VCaP (cell line): ENCODE measurements at regions not wholly inside any gene's neighbourhood (a gene's known extent, or its start where the extent isn't known, plus 50 kb on each side); places are given as distances from the start of the nearest gene placed in this dataset.

Experiments used
- H3K27ac ChIP-seq: fragments of 450-650 bp; 2 replicates; pipeline ENCODE4 v1.5.1; 2017
- TF ChIP-seq, protein P1 (sequence below): fragments of 450-650 bp; conservative IDR thresholded peaks from 2 replicates; pipeline ENCODE4 v1.5.1; 2017; ENCODE audit warnings: mild to moderate bottlenecking, moderate library complexity

- no peak overlapping the region for H3K27ac ChIP-seq
- TF ChIP-seq, protein P1, sequence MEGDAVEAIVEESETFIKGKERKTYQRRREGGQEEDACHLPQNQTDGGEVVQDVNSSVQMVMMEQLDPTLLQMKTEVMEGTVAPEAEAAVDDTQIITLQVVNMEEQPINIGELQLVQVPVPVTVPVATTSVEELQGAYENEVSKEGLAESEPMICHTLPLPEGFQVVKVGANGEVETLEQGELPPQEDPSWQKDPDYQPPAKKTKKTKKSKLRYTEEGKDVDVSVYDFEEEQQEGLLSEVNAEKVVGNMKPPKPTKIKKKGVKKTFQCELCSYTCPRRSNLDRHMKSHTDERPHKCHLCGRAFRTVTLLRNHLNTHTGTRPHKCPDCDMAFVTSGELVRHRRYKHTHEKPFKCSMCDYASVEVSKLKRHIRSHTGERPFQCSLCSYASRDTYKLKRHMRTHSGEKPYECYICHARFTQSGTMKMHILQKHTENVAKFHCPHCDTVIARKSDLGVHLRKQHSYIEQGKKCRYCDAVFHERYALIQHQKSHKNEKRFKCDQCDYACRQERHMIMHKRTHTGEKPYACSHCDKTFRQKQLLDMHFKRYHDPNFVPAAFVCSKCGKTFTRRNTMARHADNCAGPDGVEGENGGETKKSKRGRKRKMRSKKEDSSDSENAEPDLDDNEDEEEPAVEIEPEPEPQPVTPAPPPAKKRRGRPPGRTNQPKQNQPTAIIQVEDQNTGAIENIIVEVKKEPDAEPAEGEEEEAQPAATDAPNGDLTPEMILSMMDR: no peak
Observed at GRCh38 chr18:75812761-75813160, 385.3 kb upstream of the SMIM21 start.

- H3K27ac ChIP-seq: no peak overlapping the region
Observed at GRCh38 chr18:75810961-75811551, 383.6 kb upstream of the SMIM21 start.

GRCh38 chr18:75810516-75810915 is 383.0 kb upstream of the SMIM21 start:
- TF ChIP-seq, protein P1: no peak

More at GRCh38 chr18:75810961-75811551, 383.6 kb upstream of the SMIM21 start:
- TF ChIP-seq, protein P1: no peak

GRCh38 chr18:75809926-75810255 is 382.4 kb upstream of the SMIM21 start:
- TF ChIP-seq, protein P1: no peak
- no peak overlapping the region for H3K27ac ChIP-seq

More at GRCh38 chr18:75810516-75810915, 383.0 kb upstream of the SMIM21 start:
- no peak overlapping the region for H3K27ac ChIP-seq

GRCh38 chr18:75809151-75809925 is 381.8 kb upstream of the SMIM21 start:
- TF ChIP-seq, protein P1: no peak

GRCh38 chr18:75805265-75805664 is 377.8 kb upstream of the SMIM21 start:
- TF ChIP-seq, protein P1: no peak
- no peak overlapping the region for H3K27ac ChIP-seq

More at GRCh38 chr18:75809151-75809925, 381.8 kb upstream of the SMIM21 start:
- no peak overlapping the region for H3K27ac ChIP-seq

- H3K27ac ChIP-seq: no peak overlapping the region
- TF ChIP-seq, protein P1: no peak
Observed at GRCh38 chr18:75802681-75803080, 375.2 kb upstream of the SMIM21 start.
